DND-41 (cell line): ENCODE measurements at regions not wholly inside any gene's neighbourhood (a gene's known extent, or its start where the extent isn't known, plus 50 kb on each side); places are given as distances from the start of the nearest gene placed in this dataset.

Experiments used
- ATAC-seq: fragments of 200-7000 bp; cut with Tn5 transposase; 3 replicates; pipeline ENCODE4 v1.9.1; 2021; ENCODE audit warnings: low read depth; ENCODE audit not compliant: insufficient read depth
- DNase-seq: peaks from one replicate; pipeline ENCODE4 v3.0.0-alpha.2; 2020
- H2AFZ ChIP-seq: 2 replicates; pipeline ENCODE4 v1.6.0; 2012; ENCODE audit warnings: low read depth, low read length
- H3K27ac ChIP-seq: 2 replicates; pipeline ENCODE4 v1.5.1; 2012; ENCODE audit warnings: low read length, inconsistent platforms
- H3K27me3 ChIP-seq: fragments of 200-600 bp; sonication (generic); 2 replicates; pipeline ENCODE4 v1.6.0; 2012; ENCODE audit warnings: low read length, mild to moderate bottlenecking, inconsistent platforms; ENCODE audit not compliant: insufficient read depth, poor library complexity
- H3K36me3 ChIP-seq: 2 replicates; pipeline ENCODE4 v1.5.1; 2012; ENCODE audit warnings: low read length, inconsistent platforms; ENCODE audit not compliant: insufficient read depth
- H3K4me1 ChIP-seq: 2 replicates; pipeline ENCODE4 v1.5.1; 2012; ENCODE audit warnings: mild to moderate bottlenecking, low read length; ENCODE audit not compliant: insufficient read depth
- H3K4me2 ChIP-seq: 2 replicates; pipeline ENCODE4 v1.6.0; 2012; ENCODE audit warnings: mild to moderate bottlenecking, moderate library complexity, low read length, inconsistent platforms; ENCODE audit not compliant: insufficient read depth
- H3K4me3 ChIP-seq, 2 experiments: fragments of 200-600 bp in 1 of 2; shearing (Covaris generic) in 1 of 2; 2 replicates each; pipeline ENCODE4 v1.5.1; 2012 to 2016; ENCODE audit warnings: inconsistent platforms in 2 of 2, low read length in 2 of 2, mild to moderate bottlenecking in 2 of 2, low read depth in 1 of 2, moderate library complexity in 1 of 2
- H3K79me2 ChIP-seq: 2 replicates; pipeline ENCODE4 v1.6.0; 2012; ENCODE audit warnings: low read length, inconsistent platforms; ENCODE audit not compliant: insufficient read depth
- H3K9ac ChIP-seq: 2 replicates; pipeline ENCODE4 v1.6.0; 2012; ENCODE audit warnings: low read depth, mild to moderate bottlenecking, inconsistent platforms, low read length, moderate library complexity
- H3K9me3 ChIP-seq: 2 replicates; pipeline ENCODE4 v1.5.1; 2012; ENCODE audit warnings: low read length, moderate library complexity, mild to moderate bottlenecking, inconsistent platforms; ENCODE audit not compliant: insufficient read depth, severe bottlenecking
- H4K20me1 ChIP-seq: 2 replicates; pipeline ENCODE4 v1.6.0; 2012; ENCODE audit warnings: low read length; ENCODE audit not compliant: insufficient read depth
- CTCF ChIP-seq: IDR thresholded peaks from 2 replicates; pipeline ENCODE4 v1.5.1; 2012; ENCODE audit warnings: borderline replicate concordance, low read length, moderate library complexity, mild to moderate bottlenecking; ENCODE audit not compliant: poor library complexity, severe bottlenecking; ENCODE audit errors: extremely low read depth
- EZH2 ChIP-seq: IDR thresholded peaks from 3 replicates; pipeline ENCODE4 v1.6.1; 2012; ENCODE audit warnings: borderline replicate concordance, low read depth, mild to moderate bottlenecking, moderate library complexity, low read length, inconsistent platforms; ENCODE audit not compliant: severe bottlenecking

- no peak for ATAC-seq
- Histone ChIP-seq H3K36me3 (no peaks in the 10 kb centered on the region), H3K27ac (no peak overlapping the region), H3K4me1 (no peaks in the 10 kb centered on the region), H3K27me3 (peaks cover 2% of the 10 kb centered on the region), H3K79me2 (no peaks in the 10 kb centered on the region), H3K9ac (no peak overlapping the region), H3K4me3 (no peak overlapping the region), H4K20me1 (no peaks in the 10 kb centered on the region), H2AFZ (no peak overlapping the region), H3K4me2 (no peak overlapping the region), H3K9me3 (no peaks in the 10 kb centered on the region)
- TF ChIP-seq CTCF (no peak), EZH2 (no peak)
- DNase-seq: no peak
These were observed 77.4 kb downstream of the FOXD2 start for GRCh38 chr1:47515164-47515789.

DNA sequence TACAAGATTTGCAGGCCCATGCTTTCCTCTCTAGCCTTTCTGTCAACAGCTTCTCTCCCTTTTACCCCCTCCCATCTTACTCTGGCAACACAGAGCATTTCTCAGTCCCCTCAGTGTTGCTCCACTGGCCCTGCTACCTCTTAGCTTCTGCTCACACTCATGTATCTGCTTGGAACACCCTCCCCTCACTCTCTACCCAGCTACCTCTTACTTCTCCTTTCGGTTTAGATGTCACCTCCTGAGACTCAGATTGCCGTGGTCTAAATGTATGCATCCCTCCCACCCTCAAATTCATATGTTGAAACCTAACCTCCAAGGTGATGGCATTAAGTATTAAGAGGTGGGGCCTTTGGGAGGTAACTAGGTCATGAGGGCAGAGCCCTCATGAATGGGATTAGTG, 80.1 kb downstream of the FOXD2 start:
- no peaks in the 10 kb centered on the region for H3K4me1 ChIP-seq
- no peak overlapping the region for H3K4me2 ChIP-seq

GRCh38 chr1:47519491-47519890, 81.6 kb downstream of the FOXD2 start:
- H3K9me3 ChIP-seq: no peaks in the 10 kb centered on the region
- TF ChIP-seq EZH2: no peak
- no peak for TF ChIP-seq CTCF
- H3K4me3 ChIP-seq: no peak overlapping the region

More for the DNA sequence above, 80.1 kb downstream of the FOXD2 start:
- no peaks in the 10 kb centered on the region for H4K20me1 ChIP-seq
- H3K9ac ChIP-seq: no peak overlapping the region
- TF ChIP-seq CTCF: no peak
- TF ChIP-seq EZH2: no peak
- peaks cover 10% of the 10 kb centered on the region for H3K27me3 ChIP-seq
- no peaks in the 10 kb centered on the region for H3K79me2 ChIP-seq
- ATAC-seq (no peak), DNase-seq (no peak)
- no peak overlapping the region for H3K27ac ChIP-seq
- no peak overlapping the region for H2AFZ ChIP-seq
- H3K36me3 ChIP-seq: no peaks in the 10 kb centered on the region
- no peak overlapping the region for H3K4me3 ChIP-seq
- no peaks in the 10 kb centered on the region for H3K9me3 ChIP-seq

More at GRCh38 chr1:47519491-47519890, 81.6 kb downstream of the FOXD2 start:
- H3K79me2 ChIP-seq: no peaks in the 10 kb centered on the region
- no peak overlapping the region for H3K4me2 ChIP-seq
- no peak overlapping the region for H2AFZ ChIP-seq
- no peak overlapping the region for H3K27ac ChIP-seq
- no peak for ATAC-seq
- H3K36me3 ChIP-seq: no peaks in the 10 kb centered on the region
- no peak overlapping the region for H3K9ac ChIP-seq
- peaks cover 10% of the 10 kb centered on the region for H3K27me3 ChIP-seq
- no peaks in the 10 kb centered on the region for H4K20me1 ChIP-seq
- no peaks in the 10 kb centered on the region for H3K4me1 ChIP-seq
- DNase-seq: no peak
